ENCODE measurements at regions not wholly inside any gene's neighbourhood (a gene's known extent, or its start where the extent isn't known, plus 50 kb on each side); places are given as distances from the start of the nearest gene placed in this dataset.

DNA sequence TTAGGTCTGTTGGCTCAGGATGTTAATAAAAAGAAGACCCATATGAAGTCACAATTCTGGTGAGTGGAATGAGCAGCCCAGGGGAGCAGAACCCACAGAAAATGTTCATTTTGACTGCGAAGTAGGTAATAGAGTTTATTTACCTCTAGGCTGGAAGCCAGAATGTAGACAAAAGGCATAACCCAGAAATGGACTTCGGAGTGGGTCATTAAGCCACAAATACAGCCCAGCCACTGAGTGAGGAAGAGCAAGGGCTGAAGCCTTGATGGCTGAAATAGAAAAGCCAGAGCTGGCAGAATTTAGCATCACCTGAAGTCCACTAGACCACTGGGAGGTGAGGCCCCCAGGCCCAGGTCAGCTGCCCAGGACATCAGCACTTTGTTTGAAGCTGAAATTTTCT, 168.0 kb downstream of the NXNL2 start:
- no peak for TF ChIP-seq CTCF (IDR thresholded peaks at IDR 0.05)
- H3K4me3 ChIP-seq, result no peak overlapping the region
- H3K27ac ChIP-seq, result no peak overlapping the region
- intact Hi-C loops (cut with DNase I), result no loop called here
- no peak for ATAC-seq
- no peaks in the 10 kb centered on the region for H3K4me1 ChIP-seq
- no peaks in the 10 kb centered on the region for H3K9me3 ChIP-seq
- H3K36me3 ChIP-seq (ENCODE audit: insufficient read depth in 1 of 2, low read depth in 1 of 2), result no peaks in the 10 kb centered on the region
- no peaks in the 10 kb centered on the region for H3K27me3 ChIP-seq (ENCODE audit: insufficient read depth in 3 of 3, low read length in 2 of 3)
- 90 to 93% (median 91%) methylated on average over 2 of the region's 2 CpGs for WGBS, 3 donors
- no peak for DNase-seq

- Histone ChIP-seq H3K9me3 (no peaks in the 10 kb centered on the region), H3K4me1 (no peaks in the 10 kb centered on the region), H3K4me3 (no peak overlapping the region), H3K27ac (no peak overlapping the region), H3K27me3 (ENCODE audit: insufficient read depth in 3 of 3, low read length in 2 of 3) (no peaks in the 10 kb centered on the region), H3K36me3 (ENCODE audit: insufficient read depth in 1 of 2, low read depth in 1 of 2) (no peaks in the 10 kb centered on the region)
- DNase-seq (no peak), ATAC-seq (no peak)
- no peak for TF ChIP-seq CTCF (IDR thresholded peaks at IDR 0.05)
- 90 to 92% (median 91%) methylated on average over 38 of the region's 38 CpGs for WGBS, 3 donors
- intact Hi-C loops (cut with DNase I), result no loop called here
Measured at GRCh38 chr9:88706193-88707113, 171.5 kb downstream of the NXNL2 start.

- no peak overlapping the region for H3K27ac ChIP-seq
- no peak for DNase-seq
- TF ChIP-seq CTCF (IDR thresholded peaks at IDR 0.05), result no peak
- intact Hi-C loops (cut with DNase I), result no loop called here
- 92 to 96% (median 95%) methylated on average over 2 of the region's 2 CpGs for WGBS, 3 donors
- no peaks in the 10 kb centered on the region for H3K27me3 ChIP-seq (ENCODE audit: insufficient read depth in 3 of 3, low read length in 2 of 3)
- no peaks in the 10 kb centered on the region for H3K4me1 ChIP-seq
- H3K36me3 ChIP-seq (ENCODE audit: insufficient read depth in 1 of 2, low read depth in 1 of 2), result no peaks in the 10 kb centered on the region
- ATAC-seq, result no peak
- H3K9me3 ChIP-seq, result peaks cover under 1% of the 10 kb centered on the region
- H3K4me3 ChIP-seq, result no peak overlapping the region
Measured at GRCh38 chr9:88710449-88710848, 175.5 kb downstream of the NXNL2 start.

GRCh38 chr9:88711719-88712118, 176.7 kb downstream of the NXNL2 start:
- DNase-seq, result no peak
- H3K9me3 ChIP-seq, result peaks cover 3% of the 10 kb centered on the region
- no peak overlapping the region for H3K4me3 ChIP-seq
- H3K4me1 ChIP-seq, result no peaks in the 10 kb centered on the region
- TF ChIP-seq CTCF (IDR thresholded peaks at IDR 0.05), result no peak
- H3K36me3 ChIP-seq (ENCODE audit: insufficient read depth in 1 of 2, low read depth in 1 of 2), result no peaks in the 10 kb centered on the region
- no peak overlapping the region for H3K27ac ChIP-seq
- intact Hi-C loops (cut with DNase I), result no loop called here
- no peaks in the 10 kb centered on the region for H3K27me3 ChIP-seq (ENCODE audit: insufficient read depth in 3 of 3, low read length in 2 of 3)
- ATAC-seq, result no peak

DNA sequence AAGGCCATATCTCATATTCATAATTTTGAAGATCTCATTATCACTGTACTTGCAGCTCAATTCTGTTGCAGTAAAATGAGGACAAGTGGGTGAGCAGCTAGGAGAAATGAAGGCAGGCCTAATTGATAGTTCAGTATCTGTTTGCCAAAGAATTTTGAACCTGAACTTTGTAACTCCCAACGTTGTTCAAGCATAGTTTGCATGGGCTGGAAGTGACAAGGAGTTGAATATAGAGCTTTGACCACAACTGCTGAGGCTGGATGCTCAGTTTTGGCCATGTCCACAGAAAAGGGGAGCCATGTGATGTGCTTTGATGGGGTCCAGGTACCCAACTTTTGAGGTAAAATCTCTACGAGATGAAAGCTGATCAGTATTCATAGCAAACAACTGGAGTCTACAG, 177.5 kb downstream of the NXNL2 start:
- no peaks in the 10 kb centered on the region for H3K4me1 ChIP-seq
- H3K27me3 ChIP-seq (ENCODE audit: insufficient read depth in 3 of 3, low read length in 2 of 3), result no peaks in the 10 kb centered on the region
- H3K4me3 ChIP-seq, result no peak overlapping the region
- intact Hi-C loops (cut with DNase I), result no loop called here
- ATAC-seq (no peak), DNase-seq (no peak)
- H3K9me3 ChIP-seq, result peaks cover 3% of the 10 kb centered on the region
- no peak for TF ChIP-seq CTCF (IDR thresholded peaks at IDR 0.05)
- WGBS, 3 donors, result 60 to 79% (median 75%) methylated on average over 2 of the region's 2 CpGs
- H3K36me3 ChIP-seq (ENCODE audit: insufficient read depth in 1 of 2, low read depth in 1 of 2), result no peaks in the 10 kb centered on the region
- no peak overlapping the region for H3K27ac ChIP-seq
